LoVo (cell line): ENCODE measurements at regions not wholly inside any gene's neighbourhood (a gene's known extent, or its start where the extent isn't known, plus 50 kb on each side); places are given as distances from the start of the nearest gene placed in this dataset.

Experiments used
- DNase-seq: peaks from one replicate; pipeline ENCODE4 v3.0.0-alpha.2; 2016; ENCODE audit warnings: low spot score

- no peak for DNase-seq
These were observed 141.1 kb upstream of the LHX5 start for GRCh38 chr12:113612793-113613192.

- no peak for DNase-seq
These were observed 140.5 kb upstream of the LHX5 start for GRCh38 chr12:113612076-113612728.

GRCh38 chr12:113611652-113612051, 140.0 kb upstream of the LHX5 start:
- no peak for DNase-seq

GRCh38 chr12:113610698-113611097, 139.0 kb upstream of the LHX5 start:
- DNase-seq, result no peak

- DNase-seq, result no peak
These were observed 138.2 kb upstream of the LHX5 start for GRCh38 chr12:113609692-113610469.

GRCh38 chr12:113604666-113605065, 133.0 kb upstream of the LHX5 start:
- no peak for DNase-seq

GRCh38 chr12:113601656-113602263, 130.1 kb upstream of the LHX5 start:
- DNase-seq, result no peak

- no peak for DNase-seq
These were observed 127.2 kb upstream of the LHX5 start for GRCh38 chr12:113598815-113599406.

- DNase-seq, result no peak
These were observed 123.3 kb upstream of the LHX5 start for GRCh38 chr12:113594967-113595366.

GRCh38 chr12:113591480-113591974, 119.9 kb upstream of the LHX5 start:
- DNase-seq, result peak; percentile 33

GRCh38 chr12:113589437-113589836, 117.8 kb upstream of the LHX5 start:
- DNase-seq, result no peak

- no peak for DNase-seq
These were observed 116.0 kb upstream of the LHX5 start for GRCh38 chr12:113587720-113588119.

GRCh38 chr12:113586461-113586860, 114.8 kb upstream of the LHX5 start:
- DNase-seq, result no peak

GRCh38 chr12:113582521-113583218, 111.0 kb upstream of the LHX5 start:
- DNase-seq, result no peak

- DNase-seq, result no peak
These were observed 109.7 kb upstream of the LHX5 start for GRCh38 chr12:113581342-113581741.

- DNase-seq, result no peak
These were observed 108.8 kb upstream of the LHX5 start for GRCh38 chr12:113580437-113580836.

GRCh38 chr12:113577464-113578129, 105.9 kb upstream of the LHX5 start:
- no peak for DNase-seq

- DNase-seq, result no peak
These were observed 103.7 kb upstream of the LHX5 start for GRCh38 chr12:113575386-113575785.

GRCh38 chr12:113573148-113573547, 101.5 kb upstream of the LHX5 start:
- DNase-seq, result no peak

GRCh38 chr12:113571713-113572112, 100.0 kb upstream of the LHX5 start:
- DNase-seq, result no peak

- DNase-seq, result no peak
These were observed 98.1 kb upstream of the LHX5 start for GRCh38 chr12:113569806-113570205.

- DNase-seq, result no peak
These were observed 96.3 kb upstream of the LHX5 start for GRCh38 chr12:113568021-113568420.
